Gastroesophageal sphincter (tissue), 3 donors: ENCODE measurements at regions not wholly inside any gene's neighbourhood (a gene's known extent, or its start where the extent isn't known, plus 50 kb on each side); places are given as distances from the start of the nearest gene placed in this dataset.

Source experiments
- EP300 ChIP-seq: sonication (generic); formaldehyde crosslinking; IDR thresholded peaks from one replicate; pipeline ENCODE4 v1.6.1; 2017; ENCODE audit warnings: antibody characterized with exemption, mild to moderate bottlenecking
- POLR2A ChIP-seq, 2 donors: fragments of 450-650 bp; IDR thresholded peaks; one replicate each; pipeline ENCODE4 v1.6.1; 2017; ENCODE audit warnings: antibody characterized with exemption in 2 of 2, mild to moderate bottlenecking in 2 of 2, moderate library complexity in 1 of 2
- POLR2AphosphoS5 ChIP-seq: sonication (generic); formaldehyde crosslinking; IDR thresholded peaks from one replicate; pipeline ENCODE4 v1.6.1; 2017; ENCODE audit warnings: antibody characterized with exemption
- TF ChIP-seq, protein P1 (sequence below), 4 experiments: fragments of 200-600 bp in 2 of 4; fragments of 450-650 bp in 2 of 4; sonication (generic) in 1 of 4; IDR thresholded peaks; one replicate each; pipeline ENCODE4 v1.5.1; 2017 to 2019; ENCODE audit warnings: antibody characterized with exemption in 4 of 4, mild to moderate bottlenecking in 2 of 4, moderate library complexity in 2 of 4

DNA sequence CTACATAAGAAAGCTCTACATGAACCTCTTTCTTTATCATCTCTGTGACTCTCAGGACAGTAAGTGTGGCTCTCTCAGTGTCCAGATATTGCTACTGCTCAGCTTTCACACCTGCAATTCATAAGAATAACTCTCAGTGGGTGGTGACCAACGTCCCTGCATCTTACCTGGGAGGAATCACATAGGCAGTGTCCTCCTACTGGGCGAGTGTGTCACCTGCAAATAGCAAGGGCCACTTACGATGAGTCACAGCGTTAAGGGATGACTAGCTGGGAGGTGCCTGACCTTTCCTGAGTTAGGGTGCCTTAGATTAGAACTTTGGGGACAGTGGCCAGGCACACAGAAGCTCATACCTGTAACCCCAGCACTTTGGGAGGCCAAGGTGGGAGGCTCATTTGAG, 90.8 kb upstream of the C3orf80 start:
- TF ChIP-seq, protein P1, sequence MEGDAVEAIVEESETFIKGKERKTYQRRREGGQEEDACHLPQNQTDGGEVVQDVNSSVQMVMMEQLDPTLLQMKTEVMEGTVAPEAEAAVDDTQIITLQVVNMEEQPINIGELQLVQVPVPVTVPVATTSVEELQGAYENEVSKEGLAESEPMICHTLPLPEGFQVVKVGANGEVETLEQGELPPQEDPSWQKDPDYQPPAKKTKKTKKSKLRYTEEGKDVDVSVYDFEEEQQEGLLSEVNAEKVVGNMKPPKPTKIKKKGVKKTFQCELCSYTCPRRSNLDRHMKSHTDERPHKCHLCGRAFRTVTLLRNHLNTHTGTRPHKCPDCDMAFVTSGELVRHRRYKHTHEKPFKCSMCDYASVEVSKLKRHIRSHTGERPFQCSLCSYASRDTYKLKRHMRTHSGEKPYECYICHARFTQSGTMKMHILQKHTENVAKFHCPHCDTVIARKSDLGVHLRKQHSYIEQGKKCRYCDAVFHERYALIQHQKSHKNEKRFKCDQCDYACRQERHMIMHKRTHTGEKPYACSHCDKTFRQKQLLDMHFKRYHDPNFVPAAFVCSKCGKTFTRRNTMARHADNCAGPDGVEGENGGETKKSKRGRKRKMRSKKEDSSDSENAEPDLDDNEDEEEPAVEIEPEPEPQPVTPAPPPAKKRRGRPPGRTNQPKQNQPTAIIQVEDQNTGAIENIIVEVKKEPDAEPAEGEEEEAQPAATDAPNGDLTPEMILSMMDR (IDR thresholded peaks at IDR 0.05) = no peak
- TF ChIP-seq POLR2A (IDR thresholded peaks at IDR 0.05) (no peak), POLR2AphosphoS5 (no peak), EP300 (no peak)
